Suppressor macrophage treated with lipopolysaccharide for 1 hour (primary cell): ENCODE measurements at regions not wholly inside any gene's neighbourhood (a gene's known extent, or its start where the extent isn't known, plus 50 kb on each side); places are given as distances from the start of the nearest gene placed in this dataset.
"Not testable (repeated sequence)": the region's sequence is repeated elsewhere in the genome, so short reads cannot be mapped to it uniquely, and the experiment has no call there.

Source experiments
- DNase-seq, 3 donors: peaks; one replicate each; pipeline ENCODE4 v3.0.0-alpha.2; 2020 to 2022

DNA sequence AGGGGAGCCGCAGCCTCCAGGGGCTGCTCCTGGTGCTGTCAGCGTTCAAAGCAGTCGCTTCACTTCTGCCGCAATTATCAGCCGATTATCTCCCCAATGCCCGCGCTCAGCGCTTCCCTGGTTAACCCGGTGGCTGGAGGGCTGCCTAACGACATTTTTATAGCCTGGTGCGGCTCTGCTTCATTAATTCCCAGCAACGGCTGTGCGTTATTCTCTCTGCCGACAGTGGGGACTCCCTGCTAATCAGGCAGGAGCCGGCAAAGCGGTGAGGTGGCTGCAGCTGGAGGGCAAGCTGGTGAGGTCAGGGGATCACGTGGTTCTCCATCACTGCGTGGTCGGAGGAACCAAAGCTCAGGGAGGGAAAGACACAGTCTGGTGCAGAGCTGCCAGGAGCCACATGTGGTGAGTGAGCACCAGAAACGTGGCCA lies 62.9 kb downstream of the GLRX5 start:
- peak; percentile 9 to 45 (median 42) for DNase-seq

GRCh38 chr14:95601650-95602049 lies 66.8 kb downstream of the GLRX5 start:
- DNase-seq = no peak

DNA sequence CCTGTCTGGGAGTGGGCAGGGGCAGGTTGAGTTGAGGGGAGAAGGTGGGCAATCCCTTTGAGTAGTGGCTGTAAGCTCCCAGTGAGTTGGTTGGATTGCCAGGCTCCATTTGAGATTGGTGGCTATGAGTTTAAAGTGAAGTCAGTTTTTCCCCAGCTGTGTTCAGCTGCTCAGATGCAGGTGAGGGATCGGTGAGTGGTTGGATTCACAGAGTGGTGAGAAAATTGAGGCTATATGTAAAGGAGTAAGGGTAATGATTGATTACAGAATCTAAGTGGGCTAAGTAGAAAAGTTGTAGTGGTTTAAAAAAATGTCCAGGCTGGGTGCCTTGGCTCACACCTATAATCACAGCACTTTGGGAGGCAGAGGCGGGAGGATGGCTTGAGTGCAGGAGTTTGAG lies 68.6 kb downstream of the GLRX5 start:
- DNase-seq = no peak

GRCh38 chr14:95606266-95606665 lies 71.4 kb downstream of the GLRX5 start:
- no peak for DNase-seq

DNA sequence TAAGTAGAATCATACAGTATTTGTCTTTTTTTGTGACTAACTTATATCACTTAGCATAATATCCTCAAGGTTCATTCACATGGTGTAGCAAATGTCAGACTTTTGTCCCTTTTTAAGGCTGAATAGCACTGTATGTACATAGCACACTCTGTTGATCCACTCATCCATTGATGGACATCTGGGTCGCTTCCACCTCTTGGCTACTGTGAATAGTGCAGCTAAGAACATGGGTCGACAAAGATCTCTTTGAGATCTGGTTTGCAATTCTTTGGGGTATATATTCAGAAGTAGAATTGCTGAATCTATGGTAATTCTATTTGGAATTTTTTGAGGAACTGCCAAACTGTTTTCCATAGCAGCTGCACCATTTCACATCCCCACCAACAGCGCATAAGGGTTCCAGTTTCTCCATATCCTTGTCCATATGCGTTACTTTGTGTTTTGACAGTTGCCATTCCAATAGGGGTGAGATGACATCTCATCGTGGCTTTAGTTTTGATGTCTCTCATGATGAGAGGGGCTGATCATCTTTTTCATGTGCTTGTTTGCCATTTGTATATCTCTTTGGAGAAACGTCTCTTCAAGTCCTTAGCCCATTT lies 73.9 kb downstream of the GLRX5 start:
- no peak for DNase-seq

DNA sequence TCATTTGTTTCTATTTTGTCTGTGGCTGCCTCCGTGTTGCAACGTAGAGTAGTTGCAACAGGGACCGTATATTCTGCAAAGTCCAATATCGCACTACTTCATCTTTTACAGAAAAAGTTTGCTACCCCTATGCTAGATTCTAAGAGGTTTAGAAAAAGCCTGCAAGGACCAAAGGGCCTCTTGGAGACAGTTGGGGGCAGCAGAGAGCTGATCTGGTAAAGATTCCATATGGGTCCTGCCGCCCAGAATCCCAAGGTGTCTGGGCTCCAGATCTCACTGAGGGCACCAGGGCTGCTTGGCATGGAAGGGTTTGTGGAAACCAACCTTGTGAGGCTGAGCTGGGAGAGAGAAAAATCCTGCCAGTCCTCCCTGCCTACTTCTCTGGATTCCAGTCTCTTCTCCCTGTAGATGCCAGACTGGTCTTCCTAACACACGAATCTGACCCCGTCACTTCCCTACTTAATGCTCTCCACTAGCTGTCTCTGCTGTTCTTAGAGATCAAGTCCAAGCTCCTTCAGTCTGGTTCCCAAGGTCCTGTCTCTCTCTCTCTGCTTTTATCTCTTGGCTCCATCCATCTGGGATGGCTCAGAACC lies 74.6 kb downstream of the GLRX5 start:
- peak in 2 of 3 donors; percentile 24 to 54 for DNase-seq

DNA sequence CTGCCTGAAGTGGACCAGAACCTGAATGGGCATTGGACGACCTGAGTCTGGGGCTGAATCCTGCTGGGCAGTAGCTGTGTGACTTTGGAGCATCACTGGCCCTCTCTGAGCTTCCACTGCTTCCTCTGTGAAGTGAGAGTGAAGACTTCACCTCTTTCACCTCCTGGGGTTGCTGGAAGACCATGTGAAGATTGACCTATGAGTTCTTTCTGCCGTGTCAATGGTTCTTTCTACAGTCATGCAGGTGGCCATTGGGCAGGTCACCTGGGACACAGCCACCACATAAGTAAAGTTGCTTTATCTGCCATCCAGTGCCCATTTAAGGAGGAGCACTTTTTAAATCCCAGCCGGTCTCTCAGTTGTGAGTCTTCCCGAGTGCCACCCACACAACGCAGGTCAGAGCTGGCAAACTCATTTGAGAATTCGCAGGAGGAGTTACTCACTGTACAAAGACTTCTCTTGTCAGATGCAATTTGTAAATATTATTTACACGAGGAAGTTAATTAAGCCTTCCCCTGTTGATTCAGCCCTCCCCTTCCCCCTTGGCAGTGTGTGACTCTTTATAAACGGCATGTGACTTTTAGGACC lies 74.8 kb upstream of the TCL1B start:
- no peak for DNase-seq

DNA sequence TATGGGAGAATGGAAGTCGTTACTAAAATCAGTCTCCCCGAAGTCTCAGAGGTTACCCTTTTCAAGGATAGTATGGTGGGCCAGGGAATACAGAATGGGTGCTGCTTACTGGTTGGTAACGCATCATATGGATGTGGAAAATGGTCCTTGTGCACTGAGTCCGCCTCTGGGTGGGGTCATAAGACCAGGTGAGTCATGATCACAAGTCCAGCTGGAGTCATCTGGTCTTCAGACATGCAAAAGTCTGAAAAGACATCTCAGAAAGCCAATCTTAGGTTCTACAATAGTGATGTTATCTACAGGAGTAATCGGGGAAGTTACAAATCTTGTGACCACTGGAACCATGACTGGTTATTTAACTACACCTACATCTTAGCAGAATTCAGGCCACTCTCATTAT lies 71.9 kb upstream of the TCL1B start:
- peak; percentile 19 to 27 (median 22) for DNase-seq

- DNase-seq = no peak
Observed at GRCh38 chr14:95616745-95617144, 69.5 kb upstream of the TCL1B start.

GRCh38 chr14:95619785-95620417 lies 66.3 kb upstream of the TCL1B start:
- no peak for DNase-seq

DNA sequence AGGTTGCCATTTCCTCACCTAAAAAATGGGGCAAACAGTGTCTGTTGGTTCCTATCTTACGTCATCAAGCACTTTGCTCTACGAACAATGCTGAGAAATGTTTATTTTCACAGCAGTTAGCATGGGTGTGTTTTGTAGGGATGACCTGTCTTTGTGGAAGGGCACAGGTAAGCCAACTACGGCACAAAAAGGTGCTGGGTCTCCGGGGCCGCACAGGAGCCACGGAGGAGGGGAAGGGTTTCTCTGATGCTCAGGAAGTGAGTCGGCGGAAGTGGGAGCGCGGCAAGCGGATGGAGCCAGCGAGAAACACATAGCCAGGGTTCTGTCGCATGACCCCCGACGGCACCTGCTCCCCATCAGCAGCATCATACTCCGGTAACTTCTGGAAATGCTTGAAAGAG lies 65.6 kb upstream of the TCL1B start:
- no peak for DNase-seq

DNA sequence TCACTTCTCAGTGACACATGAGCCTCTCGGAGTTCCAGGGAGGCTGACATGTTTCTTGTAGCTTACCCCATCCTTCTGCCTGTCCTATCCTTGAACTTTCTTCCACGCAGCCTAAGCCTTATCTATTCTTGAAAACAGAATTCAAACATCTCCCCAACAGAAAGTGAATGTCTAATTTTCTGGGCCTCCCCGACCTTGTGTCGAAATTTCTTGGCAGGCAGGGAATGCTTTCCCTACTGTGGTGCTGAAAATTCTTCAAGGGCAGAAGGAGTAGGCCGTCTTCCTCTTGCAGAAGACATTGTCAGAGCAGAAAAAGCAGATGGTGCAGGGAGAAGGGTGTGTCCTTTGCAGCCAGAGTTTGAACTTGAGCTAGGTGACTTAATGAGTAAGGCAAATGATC lies 63.0 kb upstream of the TCL1B start:
- no peak for DNase-seq

- DNase-seq = not testable (repeated sequence)
Observed at GRCh38 chr14:95625710-95626109, 60.5 kb upstream of the TCL1B start.

DNA sequence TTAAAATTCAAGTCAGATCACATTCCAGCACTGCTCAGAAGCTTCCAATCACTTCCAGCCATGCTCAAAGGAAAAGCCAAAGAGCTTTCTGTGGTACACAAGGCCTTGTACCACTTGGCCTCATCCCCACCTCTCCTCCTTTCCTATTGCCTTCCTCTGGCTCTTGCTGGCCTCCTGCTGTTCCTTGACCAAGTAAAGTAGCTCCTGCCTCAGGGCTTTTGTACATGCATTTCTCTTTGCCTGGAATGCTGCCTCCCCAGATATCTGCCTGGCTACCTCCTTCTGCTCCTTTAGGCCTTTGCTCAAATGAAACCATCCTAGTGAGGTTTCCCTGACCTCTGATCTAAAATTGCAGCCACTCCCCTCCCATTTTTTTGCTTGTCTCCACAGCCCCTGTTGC lies 51.2 kb upstream of the TCL1B start:
- no peak for DNase-seq
